ENCODE measurements at regions not wholly inside any gene's neighbourhood (a gene's known extent, or its start where the extent isn't known, plus 50 kb on each side); places are given as distances from the start of the nearest gene placed in this dataset.

- TF ChIP-seq TCF12 (IDR thresholded peaks at IDR 0.05; ENCODE audit: low read depth, low read length) (no peak), EP300 (IDR thresholded peaks at IDR 0.05; ENCODE audit: borderline replicate concordance in 1 of 2, control insufficient read depth in 1 of 2, low read depth in 2 of 2, low read length in 2 of 2) (peak; percentile 46 to 73; a peak in 3 of 4 replicates), POLR2AphosphoS5 (IDR thresholded peaks at IDR 0.05; ENCODE audit: low read length) (no peak), ZNF274 (IDR thresholded peaks at IDR 0.05; ENCODE audit: insufficient read depth, insufficient read length) (no peak), ZBTB33 (IDR thresholded peaks at IDR 0.05) (no peak), ESRRA (IDR thresholded peaks at IDR 0.05; ENCODE audit: low read length) (no peak), KAT2A (conservative IDR thresholded peaks at IDR 0.05; ENCODE audit: control insufficient read depth, low read depth, low read length) (no peak), FOXK2 (IDR thresholded peaks at IDR 0.05) (no peak), RBBP5 (conservative IDR thresholded peaks at IDR 0.05) (no peak), MEF2B (IDR thresholded peaks at IDR 0.05; ENCODE audit: partially characterized antibody, poor library complexity, severe bottlenecking) (peak; percentile 26), RFX5 (IDR thresholded peaks at IDR 0.05; ENCODE audit: low read depth, low read length) (no peak), MYB (IDR thresholded peaks at IDR 0.05; ENCODE audit: borderline replicate concordance, low read depth, low read length) (no peak), NFIC (IDR thresholded peaks at IDR 0.05; ENCODE audit: low read depth, low read length) (no peak), ATF3 (IDR thresholded peaks at IDR 0.05; ENCODE audit: borderline replicate concordance, extremely low read depth, low read depth, low read length) (no peak), MTA3 (IDR thresholded peaks at IDR 0.05; ENCODE audit: borderline replicate concordance, low read length) (no peak), SREBF2 (IDR thresholded peaks at IDR 0.05; ENCODE audit: low read length) (no peak), GATAD2B (conservative IDR thresholded peaks at IDR 0.05; ENCODE audit: low read depth) (no peak), SMAD5 (IDR thresholded peaks at IDR 0.05; ENCODE audit: low read depth) (no peak)
- TF ChIP-seq, protein P1, sequence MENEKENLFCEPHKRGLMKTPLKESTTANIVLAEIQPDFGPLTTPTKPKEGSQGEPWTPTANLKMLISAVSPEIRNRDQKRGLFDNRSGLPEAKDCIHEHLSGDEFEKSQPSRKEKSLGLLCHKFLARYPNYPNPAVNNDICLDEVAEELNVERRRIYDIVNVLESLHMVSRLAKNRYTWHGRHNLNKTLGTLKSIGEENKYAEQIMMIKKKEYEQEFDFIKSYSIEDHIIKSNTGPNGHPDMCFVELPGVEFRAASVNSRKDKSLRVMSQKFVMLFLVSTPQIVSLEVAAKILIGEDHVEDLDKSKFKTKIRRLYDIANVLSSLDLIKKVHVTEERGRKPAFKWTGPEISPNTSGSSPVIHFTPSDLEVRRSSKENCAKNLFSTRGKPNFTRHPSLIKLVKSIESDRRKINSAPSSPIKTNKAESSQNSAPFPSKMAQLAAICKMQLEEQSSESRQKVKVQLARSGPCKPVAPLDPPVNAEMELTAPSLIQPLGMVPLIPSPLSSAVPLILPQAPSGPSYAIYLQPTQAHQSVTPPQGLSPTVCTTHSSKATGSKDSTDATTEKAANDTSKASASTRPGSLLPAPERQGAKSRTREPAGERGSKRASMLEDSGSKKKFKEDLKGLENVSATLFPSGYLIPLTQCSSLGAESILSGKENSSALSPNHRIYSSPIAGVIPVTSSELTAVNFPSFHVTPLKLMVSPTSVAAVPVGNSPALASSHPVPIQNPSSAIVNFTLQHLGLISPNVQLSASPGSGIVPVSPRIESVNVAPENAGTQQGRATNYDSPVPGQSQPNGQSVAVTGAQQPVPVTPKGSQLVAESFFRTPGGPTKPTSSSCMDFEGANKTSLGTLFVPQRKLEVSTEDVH (IDR thresholded peaks at IDR 0.05; ENCODE audit: low read depth, partially characterized antibody), result no peak
- TF ChIP-seq, protein P2, sequence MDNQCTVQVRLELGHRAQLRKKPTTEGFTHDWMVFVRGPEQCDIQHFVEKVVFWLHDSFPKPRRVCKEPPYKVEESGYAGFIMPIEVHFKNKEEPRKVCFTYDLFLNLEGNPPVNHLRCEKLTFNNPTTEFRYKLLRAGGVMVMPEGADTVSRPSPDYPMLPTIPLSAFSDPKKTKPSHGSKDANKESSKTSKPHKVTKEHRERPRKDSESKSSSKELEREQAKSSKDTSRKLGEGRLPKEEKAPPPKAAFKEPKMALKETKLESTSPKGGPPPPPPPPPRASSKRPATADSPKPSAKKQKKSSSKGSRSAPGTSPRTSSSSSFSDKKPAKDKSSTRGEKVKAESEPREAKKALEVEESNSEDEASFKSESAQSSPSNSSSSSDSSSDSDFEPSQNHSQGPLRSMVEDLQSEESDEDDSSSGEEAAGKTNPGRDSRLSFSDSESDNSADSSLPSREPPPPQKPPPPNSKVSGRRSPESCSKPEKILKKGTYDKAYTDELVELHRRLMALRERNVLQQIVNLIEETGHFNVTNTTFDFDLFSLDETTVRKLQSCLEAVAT (IDR thresholded peaks at IDR 0.05), result no peak
- TF ChIP-seq, protein P3, sequence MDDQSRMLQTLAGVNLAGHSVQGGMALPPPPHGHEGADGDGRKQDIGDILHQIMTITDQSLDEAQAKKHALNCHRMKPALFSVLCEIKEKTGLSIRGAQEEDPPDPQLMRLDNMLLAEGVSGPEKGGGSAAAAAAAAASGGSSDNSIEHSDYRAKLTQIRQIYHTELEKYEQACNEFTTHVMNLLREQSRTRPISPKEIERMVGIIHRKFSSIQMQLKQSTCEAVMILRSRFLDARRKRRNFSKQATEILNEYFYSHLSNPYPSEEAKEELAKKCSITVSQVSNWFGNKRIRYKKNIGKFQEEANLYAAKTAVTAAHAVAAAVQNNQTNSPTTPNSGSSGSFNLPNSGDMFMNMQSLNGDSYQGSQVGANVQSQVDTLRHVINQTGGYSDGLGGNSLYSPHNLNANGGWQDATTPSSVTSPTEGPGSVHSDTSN (IDR thresholded peaks at IDR 0.05; ENCODE audit: insufficient replicate concordance, low read depth, low read length), result peak; percentile 65
- TF ChIP-seq, protein P4, sequence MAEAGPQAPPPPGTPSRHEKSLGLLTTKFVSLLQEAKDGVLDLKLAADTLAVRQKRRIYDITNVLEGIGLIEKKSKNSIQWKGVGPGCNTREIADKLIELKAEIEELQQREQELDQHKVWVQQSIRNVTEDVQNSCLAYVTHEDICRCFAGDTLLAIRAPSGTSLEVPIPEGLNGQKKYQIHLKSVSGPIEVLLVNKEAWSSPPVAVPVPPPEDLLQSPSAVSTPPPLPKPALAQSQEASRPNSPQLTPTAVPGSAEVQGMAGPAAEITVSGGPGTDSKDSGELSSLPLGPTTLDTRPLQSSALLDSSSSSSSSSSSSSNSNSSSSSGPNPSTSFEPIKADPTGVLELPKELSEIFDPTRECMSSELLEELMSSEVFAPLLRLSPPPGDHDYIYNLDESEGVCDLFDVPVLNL (IDR thresholded peaks at IDR 0.05; ENCODE audit: low read depth, low read length), result no peak
Observed at GRCh38 chr6:100126790-100127484, 132.9 kb upstream of the MCHR2 start (continued).

All from GM12878 (cell line).